ENCODE measurements at regions not wholly inside any gene's neighbourhood (a gene's known extent, or its start where the extent isn't known, plus 50 kb on each side); places are given as distances from the start of the nearest gene placed in this dataset.

DNA sequence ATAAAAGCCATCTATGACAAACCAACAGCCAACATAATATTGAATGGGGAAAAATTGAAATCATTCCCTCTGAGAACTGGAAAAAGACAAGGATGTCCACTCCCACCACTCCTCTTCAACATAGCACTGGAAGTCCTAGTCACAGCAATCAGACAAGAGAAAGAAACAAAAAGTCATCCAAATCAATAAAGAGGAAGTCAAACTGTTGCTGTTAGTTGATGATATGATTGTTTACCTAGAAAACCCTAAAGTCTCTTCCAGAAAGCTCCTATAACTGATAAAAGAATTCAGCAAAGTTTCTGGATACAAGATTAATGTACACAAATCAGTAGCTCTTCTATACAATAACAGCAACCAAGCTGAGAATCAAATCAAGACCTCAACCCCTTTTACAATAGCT, 285.1 kb upstream of the PHF14 start (continued):
- no peak for TF ChIP-seq ZNF121 (CRISPR knock-in tag; IDR thresholded peaks at IDR 0.05)
- no peak for TF ChIP-seq RELA (CRISPR knock-in tag; IDR thresholded peaks at IDR 0.05; ENCODE audit: borderline replicate concordance)
- no peak for TF ChIP-seq ESRRA (CRISPR knock-in tag; IDR thresholded peaks at IDR 0.05; ENCODE audit: borderline replicate concordance)
- no peak for TF ChIP-seq ZNF138 (CRISPR knock-in tag; conservative IDR thresholded peaks at IDR 0.05)
- no peak for TF ChIP-seq MXD4 (CRISPR knock-in tag; IDR thresholded peaks at IDR 0.05; ENCODE audit: borderline replicate concordance)

DNA sequence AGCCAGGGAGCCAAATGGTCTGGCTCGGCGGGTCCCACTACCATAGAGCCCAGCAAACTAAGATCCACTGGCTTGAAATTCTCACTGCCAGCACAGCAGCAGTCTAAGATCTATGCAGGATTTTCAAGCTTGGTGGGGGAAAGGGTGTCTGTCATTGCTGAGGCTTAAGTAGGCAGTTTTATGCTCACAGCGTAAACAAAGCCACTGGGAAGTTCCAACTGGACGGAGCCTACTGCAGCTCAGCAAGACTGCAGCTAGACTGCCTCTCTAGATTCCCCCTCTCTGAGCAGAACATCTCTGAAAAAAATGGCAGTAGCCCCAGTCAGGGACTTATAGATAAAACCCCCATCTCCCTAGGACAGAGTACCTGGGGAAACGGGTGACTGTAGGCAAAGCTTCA, 277.6 kb upstream of the PHF14 start:
- Mint-ChIP-seq H3K36me3 (peaks cover 9% of the 10 kb centered on the region), H3K9me3 (peaks cover 14% of the 10 kb centered on the region), H3K27me3 (ENCODE audit: low read depth) (peaks cover 3% of the 10 kb centered on the region), H3K4me3 (no peak overlapping the region), H3K27ac (no peak overlapping the region), H3K4me1 (0 out of 2 replicates have a peak, but pooled peaks cover 5% of the 10 kb centered on the region)
- ATAC-seq, result peak; percentile 67
- ChIA-PET CTCF (no interaction called here), POLR2A (no interaction called here)
- no peak for DNase-seq (ENCODE audit: low spot score)
- TF ChIP-seq, protein P1, sequence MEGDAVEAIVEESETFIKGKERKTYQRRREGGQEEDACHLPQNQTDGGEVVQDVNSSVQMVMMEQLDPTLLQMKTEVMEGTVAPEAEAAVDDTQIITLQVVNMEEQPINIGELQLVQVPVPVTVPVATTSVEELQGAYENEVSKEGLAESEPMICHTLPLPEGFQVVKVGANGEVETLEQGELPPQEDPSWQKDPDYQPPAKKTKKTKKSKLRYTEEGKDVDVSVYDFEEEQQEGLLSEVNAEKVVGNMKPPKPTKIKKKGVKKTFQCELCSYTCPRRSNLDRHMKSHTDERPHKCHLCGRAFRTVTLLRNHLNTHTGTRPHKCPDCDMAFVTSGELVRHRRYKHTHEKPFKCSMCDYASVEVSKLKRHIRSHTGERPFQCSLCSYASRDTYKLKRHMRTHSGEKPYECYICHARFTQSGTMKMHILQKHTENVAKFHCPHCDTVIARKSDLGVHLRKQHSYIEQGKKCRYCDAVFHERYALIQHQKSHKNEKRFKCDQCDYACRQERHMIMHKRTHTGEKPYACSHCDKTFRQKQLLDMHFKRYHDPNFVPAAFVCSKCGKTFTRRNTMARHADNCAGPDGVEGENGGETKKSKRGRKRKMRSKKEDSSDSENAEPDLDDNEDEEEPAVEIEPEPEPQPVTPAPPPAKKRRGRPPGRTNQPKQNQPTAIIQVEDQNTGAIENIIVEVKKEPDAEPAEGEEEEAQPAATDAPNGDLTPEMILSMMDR (IDR thresholded peaks at IDR 0.05), result no peak
- TF ChIP-seq, protein P2, sequence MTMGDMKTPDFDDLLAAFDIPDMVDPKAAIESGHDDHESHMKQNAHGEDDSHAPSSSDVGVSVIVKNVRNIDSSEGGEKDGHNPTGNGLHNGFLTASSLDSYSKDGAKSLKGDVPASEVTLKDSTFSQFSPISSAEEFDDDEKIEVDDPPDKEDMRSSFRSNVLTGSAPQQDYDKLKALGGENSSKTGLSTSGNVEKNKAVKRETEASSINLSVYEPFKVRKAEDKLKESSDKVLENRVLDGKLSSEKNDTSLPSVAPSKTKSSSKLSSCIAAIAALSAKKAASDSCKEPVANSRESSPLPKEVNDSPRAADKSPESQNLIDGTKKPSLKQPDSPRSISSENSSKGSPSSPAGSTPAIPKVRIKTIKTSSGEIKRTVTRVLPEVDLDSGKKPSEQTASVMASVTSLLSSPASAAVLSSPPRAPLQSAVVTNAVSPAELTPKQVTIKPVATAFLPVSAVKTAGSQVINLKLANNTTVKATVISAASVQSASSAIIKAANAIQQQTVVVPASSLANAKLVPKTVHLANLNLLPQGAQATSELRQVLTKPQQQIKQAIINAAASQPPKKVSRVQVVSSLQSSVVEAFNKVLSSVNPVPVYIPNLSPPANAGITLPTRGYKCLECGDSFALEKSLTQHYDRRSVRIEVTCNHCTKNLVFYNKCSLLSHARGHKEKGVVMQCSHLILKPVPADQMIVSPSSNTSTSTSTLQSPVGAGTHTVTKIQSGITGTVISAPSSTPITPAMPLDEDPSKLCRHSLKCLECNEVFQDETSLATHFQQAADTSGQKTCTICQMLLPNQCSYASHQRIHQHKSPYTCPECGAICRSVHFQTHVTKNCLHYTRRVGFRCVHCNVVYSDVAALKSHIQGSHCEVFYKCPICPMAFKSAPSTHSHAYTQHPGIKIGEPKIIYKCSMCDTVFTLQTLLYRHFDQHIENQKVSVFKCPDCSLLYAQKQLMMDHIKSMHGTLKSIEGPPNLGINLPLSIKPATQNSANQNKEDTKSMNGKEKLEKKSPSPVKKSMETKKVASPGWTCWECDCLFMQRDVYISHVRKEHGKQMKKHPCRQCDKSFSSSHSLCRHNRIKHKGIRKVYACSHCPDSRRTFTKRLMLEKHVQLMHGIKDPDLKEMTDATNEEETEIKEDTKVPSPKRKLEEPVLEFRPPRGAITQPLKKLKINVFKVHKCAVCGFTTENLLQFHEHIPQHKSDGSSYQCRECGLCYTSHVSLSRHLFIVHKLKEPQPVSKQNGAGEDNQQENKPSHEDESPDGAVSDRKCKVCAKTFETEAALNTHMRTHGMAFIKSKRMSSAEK (CRISPR knock-in tag; IDR thresholded peaks at IDR 0.05; ENCODE audit: borderline replicate concordance), result no peak
- no peak for TF ChIP-seq NR2C2 (CRISPR knock-in tag; IDR thresholded peaks at IDR 0.05)
- TF ChIP-seq ZNF121 (CRISPR knock-in tag; IDR thresholded peaks at IDR 0.05), result no peak
- no peak for TF ChIP-seq FOXJ3 (CRISPR knock-in tag; IDR thresholded peaks at IDR 0.05; ENCODE audit: borderline replicate concordance)
- TF ChIP-seq, protein P3, sequence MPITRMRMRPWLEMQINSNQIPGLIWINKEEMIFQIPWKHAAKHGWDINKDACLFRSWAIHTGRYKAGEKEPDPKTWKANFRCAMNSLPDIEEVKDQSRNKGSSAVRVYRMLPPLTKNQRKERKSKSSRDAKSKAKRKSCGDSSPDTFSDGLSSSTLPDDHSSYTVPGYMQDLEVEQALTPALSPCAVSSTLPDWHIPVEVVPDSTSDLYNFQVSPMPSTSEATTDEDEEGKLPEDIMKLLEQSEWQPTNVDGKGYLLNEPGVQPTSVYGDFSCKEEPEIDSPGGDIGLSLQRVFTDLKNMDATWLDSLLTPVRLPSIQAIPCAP (CRISPR knock-in tag; IDR thresholded peaks at IDR 0.05), result no peak
- TF ChIP-seq EMX1 (CRISPR knock-in tag; IDR thresholded peaks at IDR 0.05), result no peak
- TF ChIP-seq, protein P4, sequence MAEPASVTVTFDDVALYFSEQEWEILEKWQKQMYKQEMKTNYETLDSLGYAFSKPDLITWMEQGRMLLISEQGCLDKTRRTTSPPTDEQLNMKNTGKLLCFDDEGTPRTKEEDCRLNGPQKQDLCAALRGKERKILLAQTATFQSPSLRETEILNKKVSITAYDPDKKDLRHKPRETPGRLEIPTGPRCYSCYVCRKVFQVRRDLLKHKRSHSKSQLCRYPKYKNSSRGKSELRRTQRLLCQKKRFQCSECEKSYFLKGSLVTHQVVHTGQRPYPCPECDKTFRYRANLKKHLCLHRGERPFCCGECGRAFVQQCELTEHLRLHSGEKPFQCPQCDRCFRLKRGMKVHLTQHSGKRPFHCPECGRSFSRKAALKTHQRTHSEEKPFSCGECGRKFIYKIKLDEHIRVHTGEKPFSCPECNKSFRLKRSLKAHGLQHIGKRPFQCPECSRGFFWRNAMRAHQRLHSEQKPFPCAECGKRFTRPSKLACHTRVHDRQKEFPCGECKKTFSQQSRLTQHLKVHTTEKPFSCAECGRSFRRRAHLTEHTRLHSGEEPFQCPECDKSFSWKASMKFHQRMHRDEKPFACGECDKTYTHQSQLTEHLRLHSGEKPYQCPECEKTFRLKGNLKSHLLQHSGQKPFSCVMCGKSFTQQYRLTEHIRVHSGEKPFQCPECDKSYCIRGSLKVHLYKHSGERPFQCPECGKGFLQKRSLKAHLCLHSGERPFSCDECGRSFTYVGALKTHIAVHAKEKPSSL (CRISPR knock-in tag; conservative IDR thresholded peaks at IDR 0.05), result no peak
- no peak for TF ChIP-seq TP53 (CRISPR knock-in tag; IDR thresholded peaks at IDR 0.05)
- TF ChIP-seq SMAD4 (CRISPR knock-in tag; IDR thresholded peaks at IDR 0.05), result no peak
- no peak for TF ChIP-seq NFATC4 (CRISPR knock-in tag; IDR thresholded peaks at IDR 0.05)
- no peak for TF ChIP-seq ZNF396 (CRISPR knock-in tag; IDR thresholded peaks at IDR 0.05; ENCODE audit: borderline replicate concordance)
- TF ChIP-seq, protein P5, sequence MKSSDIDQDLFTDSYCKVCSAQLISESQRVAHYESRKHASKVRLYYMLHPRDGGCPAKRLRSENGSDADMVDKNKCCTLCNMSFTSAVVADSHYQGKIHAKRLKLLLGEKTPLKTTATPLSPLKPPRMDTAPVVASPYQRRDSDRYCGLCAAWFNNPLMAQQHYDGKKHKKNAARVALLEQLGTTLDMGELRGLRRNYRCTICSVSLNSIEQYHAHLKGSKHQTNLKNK (CRISPR knock-in tag; IDR thresholded peaks at IDR 0.05), result no peak
- TF ChIP-seq CREM (CRISPR knock-in tag; IDR thresholded peaks at IDR 0.05), result no peak

Measured in WTC11 (cell line).